ENCODE measurements at regions not wholly inside any gene's neighbourhood (a gene's known extent, or its start where the extent isn't known, plus 50 kb on each side); places are given as distances from the start of the nearest gene placed in this dataset.
A peak's percentile ranks its signal among the peaks of the same experiment; 100 is the strongest.
"Not testable (repeated sequence)": the region's sequence is repeated elsewhere in the genome, so short reads cannot be mapped to it uniquely, and the experiment has no call there.

DNA sequence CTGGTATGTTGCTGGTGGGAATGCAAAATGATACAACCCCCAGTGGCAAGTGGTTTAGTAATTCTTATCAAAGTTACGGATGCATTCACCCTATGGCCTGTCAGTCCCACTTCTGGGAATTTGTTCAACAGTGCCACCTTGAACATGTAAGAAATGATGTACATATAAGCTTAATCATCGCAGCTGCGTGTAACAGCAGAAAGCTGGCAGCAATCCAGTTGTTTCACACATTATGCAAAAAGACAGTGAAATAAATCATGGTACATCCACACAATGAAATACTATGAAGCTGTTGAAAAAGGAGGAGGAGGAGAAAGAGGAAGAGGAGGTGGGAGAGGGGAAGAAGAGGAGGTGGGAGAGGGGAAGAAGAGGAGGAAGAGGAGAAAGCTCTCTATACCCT lies 76.2 kb upstream of the MYL10 start:
- in situ Hi-C loops (cut with MboI; ENCODE audit: low pct_unique_long_range_greater_than_20kb, low sequenced_read_pairs): no loop called here
- no peak for DNase-seq

DNA sequence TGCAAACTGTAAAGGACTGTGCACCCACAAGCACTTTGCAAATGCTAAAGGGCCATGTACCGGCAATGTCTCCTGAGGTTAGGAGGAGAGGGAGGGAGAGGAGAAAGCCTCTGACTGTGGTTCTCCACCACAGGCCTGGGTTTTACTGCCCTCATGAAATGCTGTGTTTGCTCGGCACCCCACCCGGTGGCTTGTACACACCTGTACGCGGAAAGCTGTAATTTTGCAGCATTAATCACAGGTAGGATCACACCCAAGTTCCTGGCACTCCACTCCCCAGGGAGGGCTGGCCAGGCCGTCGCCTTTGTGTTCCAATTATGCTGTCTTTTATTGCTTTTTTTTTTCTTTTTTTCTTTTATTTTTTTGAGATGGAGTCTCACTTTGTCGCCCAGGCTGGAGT lies 78.5 kb upstream of the MYL10 start:
- no peak for DNase-seq
- in situ Hi-C loops (cut with MboI; ENCODE audit: low pct_unique_long_range_greater_than_20kb, low sequenced_read_pairs): no loop called here

DNA sequence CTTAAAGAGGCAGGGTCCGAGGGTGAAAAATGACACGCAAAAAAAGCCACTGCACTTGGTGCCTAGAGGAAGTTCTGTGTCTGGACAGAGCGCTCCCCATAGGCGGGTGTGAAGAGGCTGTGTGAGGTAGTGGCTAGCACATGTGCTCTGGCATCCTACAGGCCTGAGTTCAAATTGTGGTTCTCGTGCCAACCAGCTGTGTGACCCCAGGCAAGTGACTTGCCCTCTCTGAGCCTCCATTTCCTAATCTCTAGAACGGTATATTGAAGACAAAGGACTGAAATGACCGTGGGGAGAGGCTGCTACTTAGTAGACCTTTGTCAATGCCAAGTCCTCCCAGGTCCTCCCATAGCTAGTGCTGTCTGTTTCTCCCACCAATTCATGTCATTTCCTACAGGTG lies 79.1 kb upstream of the MYL10 start:
- DNase-seq: no peak
- in situ Hi-C loops (cut with MboI; ENCODE audit: low pct_unique_long_range_greater_than_20kb, low sequenced_read_pairs): no loop called here

DNA sequence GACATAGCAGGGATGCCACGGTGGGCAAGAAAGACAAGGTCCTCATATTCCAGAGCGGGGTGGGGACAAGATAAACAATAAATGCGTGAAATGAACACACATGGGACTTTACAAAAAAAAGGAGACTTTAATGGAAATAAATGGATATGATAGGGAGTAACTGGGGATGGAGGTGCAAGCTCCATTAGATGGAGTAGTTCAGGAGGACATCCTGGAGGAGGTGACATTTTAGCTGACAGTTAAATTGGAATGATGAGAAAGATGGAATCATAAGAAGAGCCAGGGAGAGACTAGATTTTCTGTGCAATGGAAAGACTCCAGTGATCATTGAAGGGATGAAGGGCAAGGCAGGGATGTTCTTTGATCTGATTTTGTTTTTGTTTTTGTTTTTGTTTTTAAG lies 83.6 kb upstream of the MYL10 start:
- in situ Hi-C loops (cut with MboI; ENCODE audit: low pct_unique_long_range_greater_than_20kb, low sequenced_read_pairs): no loop called here
- DNase-seq: no peak

DNA sequence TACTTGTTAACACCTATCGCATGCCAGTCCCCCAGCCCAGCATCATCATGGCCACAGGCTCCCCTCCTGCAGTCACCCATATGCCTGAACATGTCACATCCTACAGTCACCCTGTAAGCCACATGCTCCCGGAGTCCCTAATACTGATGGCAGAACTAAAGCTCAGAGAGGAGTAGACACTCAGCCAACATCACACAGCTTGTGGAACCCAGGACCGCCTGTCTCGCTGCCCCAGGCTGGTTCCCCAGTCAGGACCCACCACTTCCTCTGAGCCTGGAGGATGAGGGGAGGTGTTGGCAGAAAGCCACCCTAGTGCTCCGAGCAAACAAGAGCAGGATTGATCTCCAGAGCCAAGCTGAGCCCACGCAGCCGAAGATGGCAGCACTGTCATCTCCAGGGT lies 85.0 kb upstream of the MYL10 start:
- no peak for DNase-seq
- in situ Hi-C loops (cut with MboI; ENCODE audit: low pct_unique_long_range_greater_than_20kb, low sequenced_read_pairs): no loop called here

GRCh38 chr7:101717628-101718357 lies 88.7 kb upstream of the MYL10 start:
- DNase-seq: peak; percentile 82
- in situ Hi-C loops (cut with MboI; ENCODE audit: low pct_unique_long_range_greater_than_20kb, low sequenced_read_pairs): no loop called here

- no peak for DNase-seq
- in situ Hi-C loops (cut with MboI; ENCODE audit: low pct_unique_long_range_greater_than_20kb, low sequenced_read_pairs): no loop called here
Measured at GRCh38 chr7:101718363-101719122, 89.4 kb upstream of the MYL10 start.

DNA sequence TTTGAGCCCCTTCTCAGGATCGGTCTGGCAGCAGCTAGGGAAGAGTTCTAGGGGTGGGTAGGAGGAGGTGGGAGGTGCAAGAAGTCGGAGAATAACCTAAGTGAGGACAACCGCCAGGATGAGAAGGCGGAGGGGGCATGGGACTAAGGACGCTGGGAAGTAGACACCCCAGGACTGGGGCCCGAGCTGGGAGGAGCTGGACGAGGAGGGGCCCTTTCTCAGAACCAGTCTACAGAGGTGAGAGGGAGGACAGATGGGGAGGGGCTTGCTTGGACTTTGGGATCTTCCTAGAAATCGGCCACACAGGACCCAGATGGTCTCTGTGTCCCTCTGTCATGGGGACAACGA lies 90.0 kb upstream of the MYL10 start:
- DNase-seq: no peak
- in situ Hi-C loops (cut with MboI; ENCODE audit: low pct_unique_long_range_greater_than_20kb, low sequenced_read_pairs): no loop called here

DNA sequence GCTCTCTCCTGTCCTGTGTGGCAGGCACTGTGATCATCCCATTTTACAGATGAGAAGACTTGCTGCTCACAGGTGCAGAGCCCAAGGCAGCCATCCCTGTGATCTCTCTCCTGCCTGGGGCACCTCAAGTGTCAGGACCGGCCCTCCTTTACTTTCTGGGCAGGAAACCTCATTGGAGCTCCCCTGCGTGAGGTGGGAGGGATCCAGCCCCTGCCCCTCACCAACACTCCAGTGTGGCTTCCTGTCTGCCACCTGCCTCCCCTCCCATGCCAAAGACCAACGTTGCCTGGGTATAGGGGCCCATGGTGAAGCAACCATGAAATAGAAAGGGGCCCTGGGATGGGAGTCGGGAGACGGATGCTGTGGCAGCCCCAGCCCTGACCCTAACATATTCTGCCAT lies 91.2 kb upstream of the MYL10 start:
- in situ Hi-C loops (cut with MboI; ENCODE audit: low pct_unique_long_range_greater_than_20kb, low sequenced_read_pairs): no loop called here
- DNase-seq: no peak

DNA sequence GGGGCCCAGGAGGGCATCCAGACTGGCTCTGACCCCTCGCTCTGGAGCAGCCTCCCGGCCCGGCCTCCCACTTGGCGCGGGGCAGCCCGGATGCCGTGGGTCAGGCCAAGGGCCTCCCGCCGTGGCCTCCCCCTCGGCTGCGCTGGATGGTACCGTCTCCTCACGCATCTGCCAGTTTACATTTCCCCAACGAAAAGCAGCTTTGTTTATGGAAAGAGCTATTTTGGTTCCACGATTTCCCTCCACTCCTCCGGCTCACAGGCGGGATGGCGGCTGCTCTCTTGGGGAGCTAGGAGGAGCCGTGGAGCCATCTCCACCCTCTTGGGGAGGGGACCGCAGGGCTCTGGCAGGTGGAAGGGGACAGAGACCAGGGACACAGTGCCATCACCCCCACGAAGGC lies 93.2 kb upstream of the MYL10 start:
- DNase-seq: no peak
- in situ Hi-C loops (cut with MboI; ENCODE audit: low pct_unique_long_range_greater_than_20kb, low sequenced_read_pairs): no loop called here

DNA sequence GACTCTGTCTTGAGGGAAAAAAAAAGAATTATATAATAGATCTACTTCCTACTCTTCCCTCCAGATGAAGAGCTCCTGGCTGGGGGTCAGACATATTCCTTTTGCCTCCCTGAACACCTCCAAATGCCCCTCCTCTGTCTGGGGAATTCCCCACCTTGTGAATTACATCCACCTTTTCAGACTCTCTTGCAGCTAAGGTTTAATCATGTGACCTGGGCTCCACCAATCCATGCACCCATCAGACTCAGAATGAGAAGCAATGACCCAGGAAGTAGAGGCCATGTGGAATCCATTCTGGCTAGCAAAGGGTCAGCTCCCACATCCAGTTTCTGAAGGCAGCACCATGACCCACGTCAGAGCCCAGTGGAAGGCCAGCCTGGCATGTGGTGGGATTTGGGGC lies 93.6 kb upstream of the CUX1 start:
- in situ Hi-C loops (cut with MboI; ENCODE audit: low pct_unique_long_range_greater_than_20kb, low sequenced_read_pairs): no loop called here
- DNase-seq: no peak

GRCh38 chr7:101724957-101725356 lies 92.5 kb upstream of the CUX1 start:
- no peak for DNase-seq
- in situ Hi-C loops (cut with MboI; ENCODE audit: low pct_unique_long_range_greater_than_20kb, low sequenced_read_pairs): no loop called here

GRCh38 chr7:101725921-101726320 lies 91.5 kb upstream of the CUX1 start:
- in situ Hi-C loops (cut with MboI; ENCODE audit: low pct_unique_long_range_greater_than_20kb, low sequenced_read_pairs): no loop called here
- no peak for DNase-seq

- in situ Hi-C loops (cut with MboI; ENCODE audit: low pct_unique_long_range_greater_than_20kb, low sequenced_read_pairs): no loop called here
Measured at GRCh38 chr7:101727184-101727583, 90.2 kb upstream of the CUX1 start.

DNA sequence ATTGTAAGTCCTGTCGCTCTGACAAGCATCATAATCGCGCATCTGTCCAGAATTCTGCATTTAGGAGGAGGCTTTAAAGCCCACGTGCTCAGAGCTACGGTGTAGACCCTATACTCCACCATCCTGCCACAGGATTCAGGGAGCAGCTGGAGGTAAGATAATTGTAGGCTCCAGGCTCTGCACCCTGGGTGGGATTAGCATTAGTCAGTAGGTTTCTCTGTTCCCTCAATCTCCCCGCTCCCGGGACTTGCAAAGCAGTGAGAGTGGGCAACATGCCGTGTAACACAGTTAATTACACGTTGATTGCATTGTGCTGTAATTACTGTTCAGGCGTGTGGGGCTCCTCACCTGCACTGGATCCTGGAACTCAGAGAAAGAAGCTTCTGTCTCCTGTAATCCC lies 89.3 kb upstream of the CUX1 start:
- DNase-seq: no peak
- in situ Hi-C loops (cut with MboI; ENCODE audit: low pct_unique_long_range_greater_than_20kb, low sequenced_read_pairs): no loop called here

More at GRCh38 chr7:101727184-101727583, 90.2 kb upstream of the CUX1 start:
- DNase-seq: no peak

DNA sequence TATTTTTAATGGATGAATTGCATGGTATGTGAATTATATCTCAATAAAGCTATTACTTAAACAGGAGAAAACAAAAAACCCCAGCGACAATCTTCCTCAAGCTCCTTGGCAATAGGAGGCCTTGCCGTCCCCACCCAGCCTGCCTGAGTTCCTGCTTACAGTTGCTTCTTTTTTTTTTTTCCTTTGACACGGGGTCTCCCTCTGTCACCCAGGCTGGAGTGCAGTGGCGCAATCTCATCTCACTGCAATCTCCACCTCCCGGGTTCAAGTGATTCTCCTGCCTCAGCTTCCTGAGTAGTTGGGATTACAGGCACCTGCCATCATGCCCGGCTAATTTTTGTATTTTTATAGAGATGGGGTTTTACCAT lies 88.6 kb upstream of the CUX1 start:
- peak; percentile 66 for DNase-seq
- in situ Hi-C loops (cut with MboI; ENCODE audit: low pct_unique_long_range_greater_than_20kb, low sequenced_read_pairs): not testable (repeated sequence)

DNA sequence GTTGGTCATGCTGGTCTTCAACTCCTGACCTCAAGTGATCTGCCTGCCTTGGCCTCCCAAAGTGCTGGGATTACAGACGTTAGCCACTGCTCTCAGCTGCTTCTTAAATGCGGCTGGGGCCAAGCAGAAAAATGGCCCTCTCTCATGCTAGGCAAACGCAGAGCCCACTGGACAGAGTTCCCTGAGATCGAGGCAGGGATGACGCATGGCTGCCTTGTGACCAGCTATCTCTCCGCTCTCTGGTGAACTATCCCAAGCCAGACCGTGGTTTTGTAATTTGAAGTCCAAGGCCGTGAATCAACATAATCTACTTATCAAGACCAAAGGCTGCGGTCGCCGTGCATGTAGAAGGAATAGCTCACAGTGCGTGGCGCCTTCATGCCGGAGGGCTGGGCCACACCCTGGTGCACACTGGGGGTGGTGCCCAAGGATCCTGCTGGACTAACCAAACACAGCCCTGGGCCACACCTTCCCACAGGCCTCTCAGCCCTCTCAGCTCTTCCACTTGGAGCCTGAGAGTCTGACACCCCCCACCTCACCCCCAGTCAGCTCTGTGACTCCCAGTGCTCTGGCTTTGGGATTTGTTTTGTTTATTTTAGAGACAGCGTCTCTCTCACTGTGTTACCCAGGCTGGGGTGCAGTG lies 88.1 kb upstream of the CUX1 start:
- no peak for DNase-seq
- in situ Hi-C loops (cut with MboI; ENCODE audit: low pct_unique_long_range_greater_than_20kb, low sequenced_read_pairs): no loop called here

GRCh38 chr7:101731502-101732084 lies 85.8 kb upstream of the CUX1 start:
- no peak for DNase-seq
- in situ Hi-C loops (cut with MboI; ENCODE audit: low pct_unique_long_range_greater_than_20kb, low sequenced_read_pairs): no loop called here

GRCh38 chr7:101733713-101734475 lies 83.5 kb upstream of the CUX1 start:
- DNase-seq: peak; percentile 68
- in situ Hi-C loops (cut with MboI; ENCODE audit: low pct_unique_long_range_greater_than_20kb, low sequenced_read_pairs): no loop called here

DNA sequence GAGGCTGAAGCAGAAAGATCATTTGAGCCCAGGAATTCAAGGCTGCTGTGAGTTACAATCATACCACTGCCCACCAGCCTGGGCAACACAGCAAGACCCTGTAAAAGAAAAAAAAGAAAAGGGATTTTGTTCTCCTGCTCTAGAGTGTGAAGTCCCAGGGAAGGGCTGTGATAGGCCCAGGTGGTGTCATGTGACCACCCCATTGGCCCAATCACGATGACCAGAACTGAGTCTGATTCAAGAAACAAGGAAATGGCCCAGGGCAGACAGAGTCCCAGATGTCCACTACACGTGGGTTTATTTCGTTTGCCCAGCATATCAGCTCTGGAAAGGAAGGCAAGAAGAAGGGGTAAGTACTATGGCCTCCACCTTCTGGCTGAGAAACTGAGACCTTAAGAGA lies 81.3 kb upstream of the CUX1 start:
- DNase-seq: peak; percentile 48
- in situ Hi-C loops (cut with MboI; ENCODE audit: low pct_unique_long_range_greater_than_20kb, low sequenced_read_pairs): no loop called here
